ENCODE measurements at regions not wholly inside any gene's neighbourhood (a gene's known extent, or its start where the extent isn't known, plus 50 kb on each side); places are given as distances from the start of the nearest gene placed in this dataset.

DNA sequence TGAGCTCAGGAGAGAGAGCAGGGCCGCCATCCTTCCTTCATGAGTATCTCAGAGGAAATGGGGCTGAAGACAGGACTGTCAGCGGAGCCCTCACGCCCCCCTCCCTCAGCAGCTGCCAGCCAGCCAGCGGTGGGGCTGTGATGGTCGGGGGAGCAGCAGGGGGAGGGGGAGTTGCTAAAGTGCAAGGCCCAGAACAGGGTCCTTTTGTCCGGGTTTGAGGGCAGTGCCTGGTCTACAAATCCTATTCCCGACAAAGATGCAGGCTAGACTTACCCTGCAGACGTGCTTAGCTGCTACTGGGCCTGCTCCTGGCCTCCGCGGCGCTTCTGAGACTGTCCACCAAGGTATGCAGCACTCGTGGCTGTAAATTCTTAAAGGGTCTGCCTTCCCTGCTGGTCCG is 593.4 kb upstream of the CDH4 start:
- DNase-seq, result no peak

DNA sequence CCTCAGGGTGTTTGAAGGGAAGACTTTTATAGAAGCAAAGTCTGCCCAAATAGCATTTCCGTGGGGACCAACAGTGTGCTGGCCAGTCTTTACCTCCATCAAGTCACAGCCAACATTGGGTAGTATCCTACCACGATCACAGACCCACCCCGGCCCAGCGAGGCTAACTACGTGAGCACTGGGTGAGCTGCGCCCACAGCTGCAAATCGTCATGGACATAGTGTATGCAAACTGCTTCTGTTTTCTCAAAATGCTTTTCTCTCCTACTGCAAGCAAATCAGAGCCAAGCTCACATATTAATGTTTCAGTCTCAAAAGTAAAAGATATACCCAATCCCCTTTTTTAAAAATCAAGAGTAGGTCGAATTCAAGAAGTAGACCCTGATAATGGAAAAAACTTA is 592.8 kb upstream of the CDH4 start:
- no peak for DNase-seq

GRCh38 chr20:60662307-60662706 is 589.8 kb upstream of the CDH4 start:
- no peak for DNase-seq

GRCh38 chr20:60664106-60664505 is 588.0 kb upstream of the CDH4 start:
- DNase-seq, result no peak

- no peak for DNase-seq
Measured at GRCh38 chr20:60667641-60668040, 584.4 kb upstream of the CDH4 start.

GRCh38 chr20:60669211-60669610 is 582.9 kb upstream of the CDH4 start:
- DNase-seq, result no peak

DNA sequence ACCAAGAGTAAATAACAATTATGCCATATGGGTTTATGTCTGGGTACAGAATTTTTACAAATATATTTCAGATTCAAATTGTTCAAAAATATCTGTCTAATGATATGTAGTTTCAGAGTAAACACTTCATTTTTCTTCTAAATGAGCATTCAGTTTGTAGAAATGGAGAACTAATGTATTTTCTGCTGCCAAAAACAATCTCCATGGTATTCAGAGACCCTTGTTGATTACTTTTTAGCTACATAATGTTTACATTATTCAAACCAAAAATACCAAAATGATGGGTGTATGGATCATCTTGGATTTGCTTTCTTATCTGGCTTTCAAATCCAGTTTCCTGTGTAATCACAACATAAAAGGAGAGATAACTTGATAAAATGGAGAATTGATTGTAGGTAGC is 576.0 kb upstream of the CDH4 start:
- no peak for DNase-seq

DNA sequence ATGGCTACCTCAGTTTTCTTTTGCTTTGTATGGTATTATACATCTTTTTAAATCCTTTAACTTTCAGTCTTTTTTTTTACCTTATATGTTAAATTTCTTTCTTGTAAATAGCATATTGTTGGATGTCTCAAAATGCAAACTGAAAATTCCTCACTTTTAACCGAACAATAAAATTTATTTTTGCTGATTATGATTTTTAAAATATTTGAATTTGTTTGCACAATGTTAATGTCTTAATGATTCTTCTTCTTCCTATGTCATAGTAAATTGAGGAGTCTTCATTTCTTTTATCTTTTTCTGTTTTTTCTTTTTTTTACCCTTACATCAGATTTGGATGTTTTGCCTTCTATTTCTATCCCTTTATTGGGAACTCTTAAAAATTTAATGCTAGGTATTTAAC is 574.2 kb upstream of the CDH4 start:
- DNase-seq, result no peak

- DNase-seq, result peak; percentile 64 to 75
Measured at GRCh38 chr20:60680554-60680953, 571.5 kb upstream of the CDH4 start.

DNA sequence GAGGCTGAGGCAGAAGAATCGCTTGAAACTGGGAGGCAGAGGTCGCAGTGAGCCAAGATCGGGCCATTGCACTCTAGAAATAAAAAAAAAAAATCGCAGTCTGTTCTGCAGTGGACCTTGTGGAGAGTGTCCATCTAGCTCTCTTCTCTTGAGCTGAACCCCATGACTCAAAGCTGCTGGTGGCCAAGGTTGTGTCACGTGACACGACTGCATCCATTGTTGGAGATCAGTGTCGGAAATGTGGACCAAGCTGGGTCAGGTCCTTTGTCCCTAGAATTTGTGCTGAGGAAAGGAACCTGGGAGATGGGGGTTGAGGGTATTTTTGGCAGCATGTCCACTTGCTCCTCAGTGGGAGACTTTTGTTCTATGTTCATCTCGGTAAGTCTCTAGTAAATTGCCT is 564.8 kb upstream of the CDH4 start:
- no peak for DNase-seq

GRCh38 chr20:60690771-60691170 is 561.3 kb upstream of the CDH4 start:
- DNase-seq, result peak; percentile 66 to 93

- DNase-seq, result peak; percentile 85 to 89
Measured at GRCh38 chr20:60691966-60692615, 560.0 kb upstream of the CDH4 start.

GRCh38 chr20:60693496-60694133 is 558.4 kb upstream of the CDH4 start:
- no peak for DNase-seq

GRCh38 chr20:60694763-60695162 is 557.3 kb upstream of the CDH4 start:
- DNase-seq, result no peak

- DNase-seq, result no peak
Measured at GRCh38 chr20:60695226-60696000, 556.6 kb upstream of the CDH4 start.

- no peak for DNase-seq
Measured at GRCh38 chr20:60697252-60697651, 554.8 kb upstream of the CDH4 start.

GRCh38 chr20:60700728-60701127 is 551.3 kb upstream of the CDH4 start:
- DNase-seq, result no peak

DNA sequence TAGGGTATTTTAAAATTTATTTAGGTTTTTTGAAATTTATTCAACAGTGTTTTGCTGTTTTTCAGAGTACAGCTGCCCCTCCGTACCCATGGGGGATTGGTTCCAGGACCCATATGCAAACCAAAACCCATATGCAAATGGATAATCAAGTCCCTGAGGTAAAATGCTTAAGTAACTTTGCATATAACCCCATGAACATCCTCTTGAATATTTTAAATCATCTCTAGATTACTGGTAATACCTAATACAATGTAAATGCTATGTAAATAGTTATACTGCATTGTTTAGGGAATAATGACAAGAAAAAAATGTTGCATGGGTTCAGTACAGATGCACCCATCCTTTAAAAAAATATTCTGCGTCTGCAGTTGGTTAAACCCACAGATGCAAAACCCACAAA is 547.9 kb upstream of the CDH4 start:
- no peak for DNase-seq

- no peak for DNase-seq
Measured at GRCh38 chr20:60713396-60713795, 538.7 kb upstream of the CDH4 start.

- no peak for DNase-seq
Measured at GRCh38 chr20:60715172-60715571, 536.9 kb upstream of the CDH4 start.

DNA sequence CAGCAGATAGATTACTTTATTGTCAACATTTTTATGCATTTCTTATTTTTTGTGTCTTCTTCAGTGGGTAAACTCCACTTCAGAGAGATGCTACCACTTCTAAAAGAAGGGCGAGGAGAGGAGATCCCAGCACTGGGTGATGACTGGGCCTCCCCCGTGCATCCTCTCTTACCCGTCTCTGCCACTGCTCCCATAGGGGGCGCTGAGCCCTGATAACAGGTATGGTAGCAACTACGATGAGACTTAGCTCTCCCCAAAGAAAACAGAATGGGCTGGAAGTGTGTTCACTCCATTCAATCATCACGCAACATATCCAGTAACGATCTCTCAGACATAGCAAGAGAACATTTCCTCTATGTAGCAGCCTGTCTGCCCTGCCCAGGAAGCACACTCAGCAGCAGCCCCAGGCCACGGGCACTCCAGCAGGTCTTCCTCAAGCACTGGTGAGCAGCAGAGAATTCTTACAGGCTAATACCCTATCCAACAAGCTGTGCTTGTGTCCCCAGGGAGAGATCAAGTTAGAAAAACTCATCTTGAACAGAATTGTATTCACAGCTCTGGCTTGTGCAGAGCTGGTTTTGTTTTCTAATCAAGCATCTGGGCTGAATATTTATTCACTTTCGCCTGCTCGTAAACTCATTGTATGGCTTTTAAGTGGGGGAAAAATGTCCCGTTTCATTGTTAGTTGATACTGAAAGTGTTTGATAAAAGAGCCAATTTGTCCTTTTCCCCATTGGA is 533.1 kb upstream of the CDH4 start:
- peak; percentile 65 to 92 for DNase-seq

DNA sequence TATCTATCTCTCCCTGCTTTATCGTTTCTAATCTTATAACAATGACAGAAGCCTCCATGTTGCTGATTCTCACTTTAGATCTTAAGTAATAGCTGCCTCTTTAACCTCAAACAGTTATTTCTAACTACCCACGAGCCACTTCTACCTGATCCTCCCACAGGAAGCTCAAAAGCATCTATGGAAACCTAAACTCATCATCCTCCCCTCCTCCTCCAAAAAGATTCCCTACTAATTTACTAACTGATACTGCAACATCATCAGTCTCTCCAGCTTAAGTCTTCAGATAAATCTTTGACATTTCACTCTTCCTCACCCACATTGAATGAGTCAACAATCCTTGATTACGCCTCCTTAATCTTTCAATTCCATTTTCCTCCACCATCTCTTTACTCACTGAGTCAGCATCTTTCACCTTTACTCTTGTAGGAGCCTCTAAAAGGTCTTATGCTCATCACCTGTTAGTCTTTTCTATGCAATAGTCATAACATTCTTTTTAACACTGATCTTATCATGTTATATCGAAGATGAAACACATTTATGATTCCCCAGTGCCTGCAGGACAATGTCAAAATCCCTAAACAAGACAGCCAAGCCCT is 526.7 kb upstream of the CDH4 start:
- DNase-seq, result no peak

- DNase-seq, result no peak
Measured at GRCh38 chr20:60727425-60727824, 524.6 kb upstream of the CDH4 start.
